A549 (cell line): ENCODE measurements at regions not wholly inside any gene's neighbourhood (a gene's known extent, or its start where the extent isn't known, plus 50 kb on each side); places are given as distances from the start of the nearest gene placed in this dataset.

Source experiments
- ATAC-seq, 2 experiments: fragments of 200-7000 bp in 1 of 2; fragments of >200 bp in 1 of 2; cut with Nextera tagmentation in 1 of 2; cut with Tn5 transposase in 1 of 2; 3 replicates each; pipeline versions ENCODE4 v1.8.0 to v1.9.1; 2018 to 2020; ENCODE audit warnings: mild to moderate bottlenecking in 1 of 2, moderate library complexity in 1 of 2
- CTCF ChIA-PET: fragments of 300-600 bp; sonication (Branson Sonifier 250); formaldehyde crosslinking; extraction: SDS; loops from one replicate; lab custom pipeline; 2021; ENCODE audit warnings: antibody characterized with exemption, inconsistent platforms; lab: Yijun Ruan, JAX
- POLR2A ChIA-PET: fragments of 350-600 bp; formaldehyde crosslinking; extraction: SDS; loops from one replicate; lab custom pipeline; 2021; ENCODE audit warnings: antibody characterized with exemption, inconsistent platforms; lab: Yijun Ruan, JAX
- DNase-seq, 2 experiments: peaks; one replicate each; pipeline versions ENCODE4 v3.0.0 to v3.0.0-alpha.2; 2011 to 2016; ENCODE audit warnings: low read depth in 1 of 2, low spot score in 1 of 2
- FAIRE-seq: peaks from 2 replicates; lab custom pipeline; 2011; peaks lifted over from hg19 to GRCh38; lab: Jason Lieb, UNC
- H3K27ac ChIP-seq, 2 experiments: fragments of >200 bp; sonication (Bioruptor Twin); formaldehyde crosslinking; 3 replicates each; pipeline ENCODE4 v1.5.1; 2016 to 2017
- H3K4me1 ChIP-seq: fragments of >200 bp; sonication (Bioruptor Twin); formaldehyde crosslinking; 3 replicates; pipeline ENCODE4 v1.6.1; 2016
- H3K4me2 ChIP-seq: fragments of >200 bp; sonication (Bioruptor Twin); formaldehyde crosslinking; 3 replicates; pipeline ENCODE4 v1.6.1; 2016
- H3K4me3 ChIP-seq: fragments of >200 bp; sonication (Bioruptor Twin); formaldehyde crosslinking; 3 replicates; pipeline ENCODE4 v1.5.1; 2016
- H3K9me3 ChIP-seq: fragments of >200 bp; sonication (Bioruptor Twin); formaldehyde crosslinking; 3 replicates; pipeline ENCODE4 v1.6.1; 2016
- ATOH8 ChIP-seq: fragments of 250-450 bp; sonication (Bioruptor Pico); IDR thresholded peaks from 2 replicates; pipeline ENCODE4 v1.5.0; 2020; ENCODE audit warnings: low read depth, mild to moderate bottlenecking, moderate library complexity
- CBX2 ChIP-seq: fragments of 200-600 bp; sonication (generic); IDR thresholded peaks from 2 replicates; pipeline ENCODE4 v1.6.1; 2016; ENCODE audit warnings: low read depth, mild to moderate bottlenecking, borderline replicate concordance
- CBX8 ChIP-seq: fragments of 200-600 bp; sonication (generic); IDR thresholded peaks from 2 replicates; pipeline ENCODE4 v1.6.1; 2016
- CHD4 ChIP-seq: fragments of 200-600 bp; sonication (generic); IDR thresholded peaks from 2 replicates; pipeline ENCODE4 v1.6.1; 2016; ENCODE audit warnings: antibody characterized with exemption, mild to moderate bottlenecking, borderline replicate concordance
- EHF ChIP-seq: fragments of 250-450 bp; sonication (Bioruptor Pico); IDR thresholded peaks from 2 replicates; pipeline ENCODE4 v1.5.0; 2020; ENCODE audit warnings: mild to moderate bottlenecking
- ELK1 ChIP-seq: fragments of 150-350 bp; IDR thresholded peaks from 2 replicates; pipeline ENCODE4 v1.6.1; 2014; ENCODE audit warnings: low read depth, mild to moderate bottlenecking, low read length
- ESRRA ChIP-seq: fragments of 150-350 bp; IDR thresholded peaks from 2 replicates; pipeline ENCODE4 v1.6.1; 2014; ENCODE audit warnings: mild to moderate bottlenecking, low read length, borderline replicate concordance
- HOXA7 ChIP-seq: fragments of 250-450 bp; sonication (Bioruptor Pico); IDR thresholded peaks from 2 replicates; pipeline ENCODE4 v1.5.0; 2020; ENCODE audit warnings: mild to moderate bottlenecking, moderate library complexity
- HOXB13 ChIP-seq: fragments of 250-450 bp; sonication (Bioruptor Pico); IDR thresholded peaks from 2 replicates; pipeline ENCODE4 v1.5.0; 2020; ENCODE audit warnings: low read depth, mild to moderate bottlenecking, moderate library complexity
- HOXB5 ChIP-seq: fragments of 250-450 bp; sonication (Bioruptor Pico); IDR thresholded peaks from 2 replicates; pipeline ENCODE4 v1.5.0; 2020; ENCODE audit warnings: mild to moderate bottlenecking, moderate library complexity
- JUNB ChIP-seq: fragments of >200 bp; sonication (Bioruptor Twin); formaldehyde crosslinking; IDR thresholded peaks from 2 replicates; pipeline ENCODE4 v1.6.1; 2016
- KDM1A ChIP-seq: fragments of 200-600 bp; sonication (generic); IDR thresholded peaks from 2 replicates; pipeline ENCODE4 v1.6.1; 2016; ENCODE audit warnings: low read depth, mild to moderate bottlenecking
- MAX ChIP-seq: IDR thresholded peaks from 2 replicates; pipeline ENCODE4 v1.6.1; 2012
- MAZ ChIP-seq: fragments of 150-350 bp; IDR thresholded peaks from 2 replicates; pipeline ENCODE4 v1.6.1; 2014; ENCODE audit warnings: antibody characterized with exemption, low read depth, low read length, borderline replicate concordance
- MYC ChIP-seq: IDR thresholded peaks from 2 replicates; pipeline ENCODE4 v1.6.1; 2012; ENCODE audit warnings: mild to moderate bottlenecking, inconsistent platforms, low read length, improper control_type of control experiment, borderline replicate concordance
- NPAS2 ChIP-seq: fragments of 250-450 bp; sonication (Bioruptor Pico); IDR thresholded peaks from 2 replicates; pipeline ENCODE4 v1.8.0; 2022; ENCODE audit warnings: mild to moderate bottlenecking, moderate library complexity, borderline replicate concordance
- NR3C1 ChIP-seq: fragments of >200 bp; sonication (Bioruptor Twin); formaldehyde crosslinking; IDR thresholded peaks from 3 replicates; pipeline ENCODE4 v1.6.1; 2017
- PBX3 ChIP-seq: IDR thresholded peaks from 2 replicates; pipeline ENCODE4 v1.6.1; 2012
- POLR2AphosphoS2 ChIP-seq: conservative IDR thresholded peaks from 2 replicates; pipeline ENCODE4 v1.6.1; 2012; ENCODE audit warnings: low read length, improper control_type of control experiment, inconsistent platforms
- RAD21 ChIP-seq, 2 experiments: fragments of >200 bp in 1 of 2; sonication (Bioruptor Twin) in 1 of 2; formaldehyde crosslinking in 1 of 2; IDR thresholded peaks in 1 of 2; conservative IDR thresholded peaks in 1 of 2; 2 replicates in 1 of 2; 3 replicates in 1 of 2; pipeline ENCODE4 v1.6.1; 2012 to 2018; ENCODE audit warnings: inconsistent platforms in 1 of 2
- RARB ChIP-seq: fragments of 250-450 bp; sonication (Bioruptor Pico); IDR thresholded peaks from 2 replicates; pipeline ENCODE4 v1.8.0; 2021; ENCODE audit warnings: mild to moderate bottlenecking, moderate library complexity
- RFX5 ChIP-seq: fragments of 450-650 bp; IDR thresholded peaks from 2 replicates; pipeline ENCODE4 v1.7.1; 2014; ENCODE audit warnings: antibody characterized with exemption, mild to moderate bottlenecking, moderate library complexity
- RNF2 ChIP-seq: fragments of 200-600 bp; sonication (generic); IDR thresholded peaks from 2 replicates; pipeline ENCODE4 v1.6.1; 2016; ENCODE audit warnings: low read depth, mild to moderate bottlenecking, antibody characterized with exemption, moderate library complexity, borderline replicate concordance
- WGBS: methylation state at CpG from one replicate; pipeline ENCODE4 v1.1.6; 2017; ENCODE audit errors: missing lambda C conversion rate; 5-methylcytosine and 5-hydroxymethylcytosine counted together

GRCh38 chr2:133854603-133855200, 286.4 kb upstream of the NCKAP5 start:
- H3K4me3 ChIP-seq, result no peak overlapping the region
- no peak for TF ChIP-seq NR3C1
- TF ChIP-seq RNF2, result no peak
- no peak for TF ChIP-seq NPAS2 (CRISPR knock-in tag)
- no peak for TF ChIP-seq POLR2AphosphoS2
- TF ChIP-seq MAZ, result no peak
- TF ChIP-seq ATOH8 (CRISPR knock-in tag), result no peak
- ATAC-seq (no peak), FAIRE-seq (no peak), DNase-seq (no peak)
- ChIA-PET CTCF (interaction anchor here (0.6 to 1.5 kb wide), 2 partner anchors 10 to 11 kb away, joined by 3 to 5 read pairs; no protein-coding TSS in a partner anchor), POLR2A (no interaction called here)
- H3K4me2 ChIP-seq, result no peak overlapping the region
- peaks cover 13% of the 10 kb centered on the region; the same call in 2 of the 3 replicates for H3K9me3 ChIP-seq
- WGBS, result 30% methylated on average over 5 of the region's 5 CpGs
- no peaks in the 10 kb centered on the region for H3K4me1 ChIP-seq
- H3K27ac ChIP-seq, result no peak overlapping the region

GRCh38 chr2:133855526-133855925, 287.3 kb upstream of the NCKAP5 start:
- CTCF ChIA-PET, result interaction anchor here (0.6 kb wide), 1 partner anchor 11 kb away, joined by 3 read pairs; no protein-coding TSS in a partner anchor
- POLR2A ChIA-PET, result no interaction called here
- TF ChIP-seq CHD4 (no peak), KDM1A (no peak), NR3C1 (no peak), MYC (no peak), NPAS2 (CRISPR knock-in tag) (no peak), ESRRA (no peak), HOXB13 (CRISPR knock-in tag) (no peak), JUNB (no peak), ELK1 (no peak), MAX (no peak), HOXA7 (CRISPR knock-in tag) (no peak), RAD21 (conservative IDR thresholded peaks at IDR 0.05 in 1 of 2, IDR thresholded peaks at IDR 0.05 in 1 of 2) (no peak), PBX3 (no peak), EHF (CRISPR knock-in tag) (no peak), HOXB5 (CRISPR knock-in tag) (no peak), RARB (CRISPR knock-in tag) (no peak), CBX2 (no peak), CBX8 (no peak), RFX5 (no peak)
- ATAC-seq, result no peak
- 21% methylated on average over 4 of the region's 4 CpGs for WGBS
- FAIRE-seq, result no peak
- Histone ChIP-seq H3K9me3 (peaks cover 13% of the 10 kb centered on the region; the same call in 2 of the 3 replicates), H3K27ac (no peak overlapping the region), H3K4me1 (no peaks in the 10 kb centered on the region), H3K4me3 (no peak overlapping the region), H3K4me2 (no peak overlapping the region)
- DNase-seq, result no peak
